ENCODE measurements at regions not wholly inside any gene's neighbourhood (a gene's known extent, or its start where the extent isn't known, plus 50 kb on each side); places are given as distances from the start of the nearest gene placed in this dataset.
"Not testable (repeated sequence)": the region's sequence is repeated elsewhere in the genome, so short reads cannot be mapped to it uniquely, and the experiment has no call there.

DNA sequence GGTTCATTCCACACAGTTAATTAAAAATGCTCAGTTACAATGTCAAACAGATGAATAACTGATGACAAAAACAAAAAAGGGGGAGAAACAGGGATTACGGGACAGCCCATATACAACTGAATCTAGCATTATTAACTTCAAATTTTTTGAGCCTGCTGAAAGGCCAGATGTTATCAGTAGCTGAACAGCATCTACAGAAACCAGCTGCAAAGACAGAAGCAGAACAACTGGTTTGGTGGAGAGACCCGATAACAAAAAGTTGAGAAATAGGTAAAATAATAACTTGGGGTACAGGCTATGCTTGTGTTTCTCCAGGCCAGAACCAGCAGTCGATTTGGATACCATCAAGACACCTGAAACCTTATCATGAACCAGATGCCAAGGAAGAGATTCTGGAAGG is 109.8 kb downstream of the SEPTIN7 start:
- DNase-seq: not testable (repeated sequence)

GRCh38 chr7:35913350-35913749 is 112.5 kb downstream of the SEPTIN7 start:
- not testable (repeated sequence) for DNase-seq

- not testable (repeated sequence) for DNase-seq
Observed at GRCh38 chr7:35914214-35914613, 113.4 kb downstream of the SEPTIN7 start.

DNA sequence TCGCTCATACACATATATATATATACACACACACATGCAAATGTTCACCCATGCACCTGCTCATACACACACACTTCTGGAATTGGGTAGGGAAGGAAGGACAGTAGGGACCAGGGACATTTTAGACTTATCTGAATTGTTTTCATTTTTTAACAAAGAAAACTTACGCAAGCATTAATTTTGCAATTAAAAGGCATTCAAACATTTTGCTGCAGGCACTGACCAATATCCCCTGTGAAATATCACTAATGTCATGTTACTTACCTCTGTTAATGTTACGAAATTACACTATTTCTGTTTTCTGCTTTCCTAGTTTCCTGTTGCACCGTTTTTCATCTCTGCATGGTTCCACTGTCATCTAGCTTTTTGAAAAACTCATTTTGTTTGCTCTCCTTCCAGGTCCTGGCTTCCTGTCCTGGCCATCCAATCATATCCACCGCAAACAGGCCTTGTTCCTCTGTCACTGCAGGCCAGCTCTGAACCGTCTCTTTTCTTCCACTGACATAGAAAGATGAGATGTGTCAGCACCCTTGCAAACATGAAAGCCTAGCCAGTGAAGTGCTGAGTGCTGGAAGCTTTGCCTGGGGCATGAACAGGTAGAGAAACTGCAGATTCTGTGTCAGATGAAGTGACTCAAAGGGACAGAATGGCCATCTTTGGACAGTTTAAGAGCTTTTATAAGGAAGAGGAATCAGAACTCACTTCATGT is 114.5 kb downstream of the SEPTIN7 start:
- not testable (repeated sequence) for DNase-seq

DNA sequence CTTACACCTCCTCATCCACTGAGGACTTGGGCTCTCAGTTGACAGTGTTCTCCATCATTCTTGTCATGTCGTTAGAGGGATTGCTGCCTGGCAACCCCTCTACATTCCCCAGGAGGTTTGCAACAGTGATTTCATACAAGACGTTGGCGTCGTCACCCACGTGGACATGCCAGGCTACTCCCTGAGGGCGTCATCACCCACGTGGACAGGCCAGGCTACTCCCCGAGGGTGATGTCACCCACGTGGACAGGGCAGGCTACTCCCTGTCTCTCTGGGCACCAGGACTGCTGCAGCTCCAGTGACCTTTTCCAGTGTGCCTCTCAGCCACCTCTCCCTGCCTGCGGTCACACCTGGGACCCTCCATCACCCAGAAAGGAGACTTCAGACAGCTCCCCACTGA is 117.4 kb downstream of the SEPTIN7 start:
- not testable (repeated sequence) for DNase-seq

DNA sequence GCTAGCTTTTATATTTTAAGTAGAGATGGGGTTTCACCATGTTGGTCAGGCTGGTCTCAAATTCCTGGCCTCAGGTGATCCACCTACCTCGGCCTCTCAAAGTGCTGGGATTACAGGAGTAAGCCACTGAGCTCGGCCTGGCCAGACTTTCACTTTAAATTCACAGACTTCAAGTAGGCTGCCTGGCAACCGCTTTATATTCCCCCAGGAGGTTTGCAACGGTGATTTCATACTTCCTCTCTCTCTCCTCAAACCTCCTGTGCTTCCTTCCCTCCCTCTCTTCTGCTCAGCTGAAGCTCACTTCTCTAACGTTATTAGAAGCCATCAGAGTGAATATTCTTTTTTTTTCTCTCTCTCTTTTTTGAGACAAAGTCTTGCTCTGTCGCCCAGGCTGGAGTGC is 118.8 kb downstream of the SEPTIN7 start:
- not testable (repeated sequence) for DNase-seq

DNA sequence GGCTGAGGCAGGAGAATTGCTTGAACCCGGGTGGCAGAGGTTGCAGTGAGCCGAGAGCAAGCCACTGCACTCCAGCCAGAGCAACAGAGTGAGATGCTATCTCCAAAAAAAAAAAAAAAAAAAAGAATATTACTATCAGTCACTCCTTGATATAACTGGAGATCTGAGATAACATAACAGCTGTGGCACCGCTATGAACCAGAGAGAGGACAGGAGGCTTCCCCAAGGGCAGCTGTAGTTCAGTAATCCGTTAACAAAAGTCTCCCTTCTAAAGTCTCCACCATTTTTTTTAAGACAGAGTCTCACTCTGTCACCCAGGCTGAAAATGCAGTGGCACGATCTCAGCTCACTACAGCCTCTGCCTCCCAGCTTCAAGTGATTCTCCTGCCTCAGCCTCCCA is 120.5 kb downstream of the SEPTIN7 start:
- DNase-seq: not testable (repeated sequence)

GRCh38 chr7:35924668-35925067 is 123.8 kb downstream of the SEPTIN7 start:
- not testable (repeated sequence) for DNase-seq

GRCh38 chr7:35926966-35927365 is 126.1 kb downstream of the SEPTIN7 start:
- DNase-seq: not testable (repeated sequence)

DNA sequence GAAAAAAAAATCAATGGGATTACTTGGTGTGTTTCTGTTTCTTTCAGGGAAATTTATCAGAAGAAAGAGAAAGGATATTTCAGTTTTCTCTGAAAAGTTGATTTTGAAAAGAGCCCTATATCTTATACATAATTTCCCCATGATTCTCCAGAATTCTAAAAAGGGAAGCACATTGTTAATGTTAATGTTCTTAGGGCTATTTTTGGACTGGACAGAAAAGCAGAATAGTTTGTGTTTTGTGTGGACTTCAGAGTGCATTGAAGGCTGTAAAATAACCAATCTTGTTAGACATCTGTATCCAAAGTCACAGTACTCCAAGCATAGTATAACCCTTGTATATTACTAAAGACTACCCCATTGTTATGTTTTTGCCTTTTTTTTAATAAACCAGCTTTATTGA is 130.3 kb downstream of the SEPTIN7 start:
- not testable (repeated sequence) for DNase-seq

DNA sequence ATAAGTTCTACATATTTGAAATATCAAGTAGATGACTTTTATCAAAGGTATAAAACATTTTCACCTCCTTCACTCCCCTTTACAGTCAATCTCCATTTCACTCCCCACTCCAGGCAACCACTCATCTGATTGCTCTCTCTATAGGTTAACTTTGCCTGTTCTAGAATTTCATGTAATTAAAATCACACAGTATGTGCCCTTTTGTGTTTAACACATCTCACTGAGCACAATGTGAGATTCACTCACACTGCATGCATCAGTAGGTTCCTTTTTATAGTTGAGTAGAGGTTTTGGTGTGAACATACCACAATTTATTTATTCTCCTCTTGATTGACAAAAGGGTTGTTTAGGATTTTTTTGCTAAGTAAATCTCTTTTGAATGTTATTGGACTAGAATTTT is 130.7 kb downstream of the SEPTIN7 start:
- not testable (repeated sequence) for DNase-seq

DNA sequence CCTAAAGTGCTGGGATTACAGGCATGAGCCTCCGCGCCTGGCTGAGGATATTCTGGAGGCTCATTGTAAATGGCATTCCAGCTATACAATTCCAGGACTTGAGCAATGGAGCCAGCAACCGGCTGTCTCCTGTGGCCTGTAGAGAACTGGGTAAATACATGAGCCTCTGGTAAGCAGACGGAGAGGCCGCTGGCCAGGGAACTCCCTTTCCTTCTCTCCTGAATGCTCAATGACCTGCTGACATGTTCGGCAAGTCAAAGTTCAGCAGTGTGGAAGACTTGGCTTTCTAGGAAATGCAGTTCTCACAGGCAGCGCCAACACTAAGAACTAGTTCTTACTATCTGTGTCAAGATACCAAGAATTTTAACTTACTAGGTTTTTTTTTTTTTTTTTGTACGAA is 139.8 kb downstream of the SEPTIN7 start:
- not testable (repeated sequence) for DNase-seq

GRCh38 chr7:35945621-35946020 is 144.8 kb downstream of the SEPTIN7 start:
- DNase-seq: not testable (repeated sequence)

GRCh38 chr7:35955735-35956134 is 154.9 kb downstream of the SEPTIN7 start:
- not testable (repeated sequence) for DNase-seq

- DNase-seq: not testable (repeated sequence)
Observed at GRCh38 chr7:35956988-35957387, 156.1 kb downstream of the SEPTIN7 start.

- DNase-seq: not testable (repeated sequence)
Observed at GRCh38 chr7:35961260-35961659, 160.4 kb downstream of the SEPTIN7 start.

DNA sequence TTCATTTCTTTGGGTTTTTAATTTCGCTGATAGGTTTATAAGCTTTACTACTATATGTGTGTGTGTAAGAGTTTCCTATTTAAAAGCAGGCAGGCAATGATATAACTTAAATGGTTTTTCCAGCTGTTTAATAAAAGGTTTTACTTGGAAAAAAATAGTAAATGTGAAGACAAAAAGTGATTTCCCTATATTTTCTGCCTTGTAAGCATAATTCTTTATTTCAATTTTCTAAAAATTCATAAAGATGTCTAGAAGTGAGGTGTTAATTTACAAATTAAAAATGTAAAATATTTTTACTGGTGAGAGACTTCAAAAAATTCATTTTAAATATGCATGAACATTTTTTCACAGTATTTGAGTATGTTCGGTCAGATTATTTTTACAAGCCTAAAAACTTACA is 161.8 kb downstream of the SEPTIN7 start:
- not testable (repeated sequence) for DNase-seq

DNA sequence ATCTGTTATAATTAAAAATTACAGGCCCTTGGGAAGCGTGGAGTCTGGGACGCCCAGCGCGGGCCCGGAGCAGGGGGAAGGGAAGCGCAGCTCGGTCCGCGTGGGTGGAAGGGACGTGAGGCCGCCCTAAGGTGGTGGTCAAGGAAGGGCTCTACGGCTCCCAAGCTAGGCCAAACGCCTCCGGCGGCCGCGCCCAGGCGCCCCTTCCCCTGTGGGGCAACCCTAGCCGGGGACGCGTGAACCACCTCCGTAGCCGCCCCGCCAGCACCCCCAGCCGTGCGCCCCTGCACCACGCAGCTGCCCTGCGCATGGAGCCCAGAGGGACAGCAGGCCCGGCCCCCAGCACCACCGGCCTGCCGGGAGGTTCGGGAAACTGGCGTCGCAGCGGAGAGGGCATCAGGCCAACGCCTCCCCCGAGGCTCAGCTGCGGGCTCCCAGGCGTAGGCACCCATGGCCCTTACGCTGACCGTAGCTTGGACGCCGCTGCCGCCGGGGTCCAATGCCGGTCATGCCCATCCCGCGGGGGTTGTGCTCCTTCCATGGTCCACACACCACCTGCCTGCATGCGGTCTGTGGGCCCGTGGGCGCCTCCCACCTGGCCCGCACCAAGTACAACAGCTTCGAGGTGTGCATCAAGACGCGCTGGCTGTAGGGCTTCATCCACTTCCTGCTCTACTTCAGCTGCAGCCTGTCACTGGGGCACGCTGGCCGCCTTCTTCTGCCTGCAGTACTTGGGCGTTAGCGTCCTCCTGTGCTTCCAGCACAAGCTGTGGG is 166.7 kb downstream of the SEPTIN7 start:
- no peak for DNase-seq

GRCh38 chr7:35968140-35968940 is 167.5 kb downstream of the SEPTIN7 start:
- DNase-seq: no peak

- DNase-seq: no peak
Observed at GRCh38 chr7:35969066-35969465, 168.2 kb downstream of the SEPTIN7 start.

DNA sequence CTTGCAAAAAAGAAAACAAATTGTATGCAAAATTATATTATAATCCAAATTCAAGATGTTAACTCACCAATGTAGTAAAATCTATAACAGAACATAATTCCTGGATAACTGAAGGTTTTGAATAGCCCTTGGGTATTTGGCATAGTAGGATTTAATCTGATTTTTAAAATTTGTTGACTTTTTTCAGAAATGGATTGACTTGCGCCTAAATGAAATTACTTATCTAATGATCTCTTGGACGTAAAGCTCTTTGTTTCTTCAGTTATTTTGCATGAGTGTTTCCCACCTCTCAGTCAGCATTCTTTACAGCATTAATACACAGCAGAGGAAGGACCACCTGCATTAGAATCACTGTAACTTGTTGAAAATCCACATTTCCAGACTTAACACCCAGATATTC is 169.6 kb downstream of the SEPTIN7 start:
- no peak for DNase-seq

- no peak for DNase-seq
Observed at GRCh38 chr7:35971133-35971891, 170.5 kb downstream of the SEPTIN7 start.
